DMS53 (cell line): ENCODE measurements at regions not wholly inside any gene's neighbourhood (a gene's known extent, or its start where the extent isn't known, plus 50 kb on each side); places are given as distances from the start of the nearest gene placed in this dataset.

ENCODE experiments used
- DNase-seq: peaks from one replicate; lab custom pipeline; 2025; lab: John Stamatoyannopoulos, UW

DNA sequence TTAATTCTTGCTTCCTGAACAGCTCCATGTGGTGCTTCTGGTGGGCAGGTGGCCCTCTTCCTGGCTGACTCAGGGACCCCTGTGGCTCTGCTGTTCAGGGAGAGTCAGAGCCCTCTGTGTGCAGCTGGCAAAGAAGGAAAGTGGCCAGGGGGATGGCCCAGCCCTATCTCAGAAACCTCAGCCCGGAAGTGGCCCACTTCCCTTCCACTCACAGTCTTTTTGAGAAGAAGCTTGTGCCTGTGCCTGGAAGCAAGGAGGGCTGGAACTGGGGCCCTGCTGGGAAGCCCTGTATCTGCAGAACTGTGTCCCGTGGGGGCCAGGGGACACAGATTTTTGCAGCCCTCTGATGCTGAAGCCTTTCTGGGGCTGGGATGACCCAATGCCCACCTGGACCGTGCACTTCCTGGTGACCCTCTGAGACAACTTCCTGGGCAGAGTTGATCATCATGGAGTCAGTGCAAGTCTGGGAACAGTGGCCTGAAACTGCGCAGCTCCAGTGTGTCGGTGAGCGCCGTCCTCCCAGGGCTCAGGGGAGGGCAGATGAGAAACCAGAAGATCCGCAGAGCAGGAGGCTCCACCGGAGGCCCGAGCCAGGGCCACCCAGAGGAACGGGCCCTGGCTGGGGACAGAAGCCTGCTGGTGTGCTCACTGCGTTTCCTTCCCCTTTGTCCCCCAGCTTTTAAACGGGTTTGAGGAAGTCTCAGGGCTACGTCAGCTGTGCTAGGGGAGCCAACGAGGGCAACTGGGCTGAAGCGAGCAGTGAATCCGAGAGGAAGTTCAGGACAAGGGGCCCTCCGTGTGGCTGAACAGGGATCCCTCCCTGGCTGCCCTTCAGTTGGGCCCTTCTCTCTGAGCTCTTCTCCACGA lies 217.4 kb upstream of the RTL1 start:
- DNase-seq, result no peak

DNA sequence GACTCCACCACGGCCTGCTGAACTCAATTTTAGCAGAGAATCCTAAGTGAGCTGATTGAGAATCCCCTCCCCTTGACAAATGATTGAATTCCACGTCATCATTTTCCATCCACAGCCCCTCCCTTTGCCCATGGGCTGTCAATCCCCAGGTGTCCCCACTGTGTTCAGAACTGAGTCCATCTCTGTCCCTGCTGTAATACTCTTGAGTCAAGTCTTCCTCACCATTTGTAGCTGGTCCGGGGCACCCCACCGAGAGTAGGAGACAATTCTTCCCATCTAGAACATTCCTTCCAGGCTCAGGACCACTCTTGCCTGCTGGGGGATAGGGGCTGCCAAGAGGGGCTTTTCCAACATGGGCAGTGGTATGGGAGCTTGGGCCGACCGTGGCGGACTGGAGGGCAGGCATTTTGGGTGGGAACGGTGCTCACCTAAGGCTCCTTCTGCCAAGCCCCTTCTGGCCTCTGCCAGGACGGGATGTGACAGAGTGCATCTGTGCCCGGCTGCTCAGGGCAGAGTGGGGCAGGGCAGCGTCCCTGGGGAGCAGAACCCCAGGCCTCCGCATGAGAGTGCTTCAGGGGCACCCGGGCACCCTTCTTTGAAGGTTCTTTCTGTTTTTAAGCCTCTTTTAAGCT lies 218.1 kb upstream of the RTL1 start:
- no peak for DNase-seq

DNA sequence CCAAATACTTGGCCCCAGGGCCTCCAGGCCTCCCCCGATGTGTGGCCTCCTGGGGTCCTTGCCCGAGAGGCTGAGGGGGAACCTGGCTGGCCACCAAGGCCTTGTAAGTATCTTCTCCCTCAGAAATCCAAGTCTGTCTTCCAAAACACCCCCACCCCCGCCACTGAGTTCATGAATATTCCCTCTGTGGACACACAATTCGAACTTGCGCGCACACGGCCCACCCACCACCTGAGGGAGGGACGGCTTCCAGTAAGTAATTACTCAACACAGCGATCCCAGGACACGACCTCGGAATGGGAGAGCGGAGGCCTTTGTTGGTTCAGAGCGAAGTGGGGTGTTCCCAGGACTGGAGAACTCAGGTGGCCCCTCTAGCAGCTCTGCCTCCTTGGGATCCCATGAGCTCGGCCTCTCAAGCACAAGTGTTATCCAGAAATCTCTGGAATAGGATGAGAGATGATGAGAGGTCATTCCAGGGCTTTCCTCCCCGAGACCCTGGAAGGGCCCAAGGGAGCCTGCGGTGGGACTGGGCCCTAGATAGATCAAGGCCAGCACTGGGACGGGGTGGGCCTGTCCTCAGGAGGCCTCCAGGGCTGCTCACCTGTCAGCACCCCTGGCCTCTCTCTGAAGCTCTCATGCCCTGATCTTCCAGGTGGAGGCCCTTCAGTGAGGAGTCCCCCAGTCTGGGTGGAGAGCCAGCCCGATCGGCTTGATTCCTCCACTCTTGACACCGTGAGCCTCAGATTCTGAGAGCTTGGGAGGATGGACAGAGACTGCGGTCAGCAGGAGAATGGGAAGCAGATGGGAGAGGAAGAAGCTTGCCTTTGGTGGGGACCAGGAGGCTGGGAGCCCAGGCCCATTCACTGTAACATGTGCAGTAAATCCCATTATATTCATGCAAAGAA lies 219.0 kb upstream of the RTL1 start:
- no peak for DNase-seq

DNA sequence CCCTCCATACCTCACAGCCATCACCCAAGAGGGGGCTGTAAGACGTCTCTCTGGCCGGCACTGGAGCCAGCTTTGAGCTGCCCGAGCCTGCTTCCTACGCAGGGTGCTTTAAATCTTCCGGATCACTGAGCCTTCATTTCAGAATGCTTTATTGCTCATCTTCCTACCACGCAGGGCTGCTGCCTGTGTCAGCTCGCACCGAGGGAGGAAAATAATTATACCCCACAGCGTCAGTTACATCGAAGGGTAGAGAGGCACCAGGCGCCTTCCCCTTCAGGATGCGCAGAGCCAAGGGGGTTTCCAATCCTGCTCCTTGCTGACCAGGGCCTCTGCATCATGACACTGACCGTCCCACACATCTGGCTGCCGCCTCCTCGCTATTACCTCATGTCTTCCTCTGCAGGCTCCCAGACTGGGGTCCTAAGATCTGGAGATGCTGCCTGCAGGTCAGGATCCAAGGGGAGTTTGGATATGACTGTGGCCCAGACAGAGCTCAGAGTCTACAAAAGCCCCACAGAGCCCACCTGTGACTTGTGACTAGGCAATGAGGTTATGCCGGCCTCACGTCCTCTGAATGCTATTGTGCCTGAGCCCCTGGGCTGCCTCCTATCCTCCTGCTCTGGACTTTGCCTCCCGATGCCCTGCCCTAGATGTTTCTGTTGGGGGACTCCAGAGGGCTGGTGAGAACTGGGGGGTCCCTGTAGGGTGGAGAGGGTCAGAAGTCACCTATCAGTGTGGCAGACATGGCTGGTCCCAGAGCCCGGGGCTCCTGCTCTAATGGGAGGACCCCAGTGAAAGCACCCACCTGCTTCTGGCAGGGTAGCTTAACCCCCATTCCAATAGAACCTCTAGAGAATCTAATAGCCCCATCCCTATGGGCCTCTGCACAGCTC lies 220.3 kb upstream of the RTL1 start:
- no peak for DNase-seq

DNA sequence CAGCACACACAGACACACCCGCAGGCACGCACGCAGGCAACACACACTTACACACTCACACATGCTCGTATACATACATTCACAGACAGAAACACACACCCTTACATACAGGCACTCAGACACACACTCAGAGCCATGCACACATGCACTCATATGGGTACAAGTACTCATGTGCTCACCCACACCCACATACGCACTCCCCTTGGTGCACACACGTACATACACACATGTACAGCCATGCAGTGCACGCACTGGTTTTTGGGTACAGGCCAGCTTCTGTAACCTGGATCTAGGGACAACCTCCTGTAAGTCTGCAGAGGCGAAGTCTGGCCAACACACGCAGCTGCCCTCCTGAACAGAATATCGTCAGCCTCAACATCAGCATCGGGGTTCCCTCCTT lies 221.3 kb upstream of the RTL1 start:
- no peak for DNase-seq

DNA sequence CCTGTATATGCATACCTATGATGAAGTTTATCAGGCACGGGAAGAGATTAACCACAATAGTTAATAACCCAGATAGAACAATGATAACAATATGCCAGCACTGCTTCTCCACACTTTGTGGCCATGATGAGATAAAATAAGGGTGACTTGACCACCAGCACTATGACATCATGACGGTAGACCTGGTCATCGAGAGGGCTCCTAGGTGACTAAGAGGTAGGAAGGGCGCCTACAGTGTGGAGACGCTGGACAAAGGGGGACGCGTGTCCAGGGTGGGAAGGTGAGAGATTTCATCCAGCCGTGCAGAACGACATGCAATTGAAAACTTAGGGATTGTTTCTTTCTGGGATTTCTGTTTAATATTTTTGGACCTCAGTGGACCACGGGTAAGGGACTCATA lies 221.8 kb upstream of the RTL1 start:
- no peak for DNase-seq

DNA sequence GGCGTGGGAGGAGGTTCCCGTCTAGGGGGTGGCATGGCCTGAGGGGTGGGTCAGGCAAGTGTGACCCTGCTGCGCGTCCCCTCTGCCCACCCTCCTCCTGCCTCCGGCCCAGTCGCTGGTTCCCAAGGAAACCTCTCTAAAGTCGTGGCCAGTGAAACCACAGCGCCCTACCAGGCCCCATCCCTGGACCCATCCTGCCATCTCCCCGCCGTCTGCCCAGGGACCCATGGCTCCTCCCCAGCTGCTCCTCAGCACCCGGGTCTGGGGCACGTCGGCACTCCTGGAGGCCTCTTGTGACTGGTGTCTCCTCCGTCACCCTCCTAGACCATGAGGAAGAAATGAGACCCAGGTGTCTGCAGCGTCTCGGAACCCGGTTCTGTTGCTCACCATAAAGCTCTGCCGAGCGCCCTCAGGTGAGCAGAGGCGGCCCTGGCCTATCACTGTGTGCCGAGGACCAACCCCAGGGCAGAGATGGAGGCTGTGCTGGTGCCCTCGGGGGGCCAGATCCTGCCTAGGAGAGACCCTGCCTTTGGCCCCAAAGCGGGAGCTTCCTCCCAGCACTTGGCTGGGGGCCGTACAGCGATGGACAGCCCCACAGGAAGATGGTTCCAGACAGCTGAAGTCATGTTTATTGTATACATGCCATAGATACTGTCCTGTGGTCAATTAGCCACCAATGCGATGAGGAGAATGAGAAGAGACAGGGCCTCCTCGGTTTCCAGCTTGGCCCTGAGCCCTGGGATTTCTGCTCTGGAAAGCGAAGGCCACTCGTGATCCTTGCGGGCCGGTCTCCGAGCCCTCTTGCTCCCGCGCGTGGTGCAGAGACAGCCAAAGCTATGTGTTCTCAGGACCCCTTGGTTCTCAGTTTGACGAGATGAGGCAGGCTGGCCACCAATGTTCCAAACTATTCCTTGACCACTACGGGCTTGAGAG lies 222.5 kb upstream of the RTL1 start:
- DNase-seq, result no peak

DNA sequence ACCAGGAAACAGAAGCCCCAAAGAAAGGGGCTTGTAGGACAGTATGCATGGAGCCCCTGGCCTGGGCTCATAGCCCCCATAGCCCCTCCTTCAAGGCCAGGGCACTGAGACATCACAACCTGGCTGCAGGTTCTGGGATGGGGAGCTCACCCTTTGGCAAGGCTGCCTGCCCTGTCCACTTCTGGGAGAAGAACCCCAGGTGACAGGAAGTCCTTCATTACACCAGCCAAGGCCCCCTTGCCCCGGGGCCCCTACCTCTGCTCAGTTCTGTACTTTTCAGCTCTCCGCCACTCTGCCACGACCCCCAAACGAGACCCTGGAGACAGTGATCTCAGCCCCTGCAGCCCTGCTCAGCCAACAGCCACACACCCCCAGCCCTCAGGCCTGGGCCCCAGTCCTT lies 223.2 kb upstream of the RTL1 start:
- no peak for DNase-seq

DNA sequence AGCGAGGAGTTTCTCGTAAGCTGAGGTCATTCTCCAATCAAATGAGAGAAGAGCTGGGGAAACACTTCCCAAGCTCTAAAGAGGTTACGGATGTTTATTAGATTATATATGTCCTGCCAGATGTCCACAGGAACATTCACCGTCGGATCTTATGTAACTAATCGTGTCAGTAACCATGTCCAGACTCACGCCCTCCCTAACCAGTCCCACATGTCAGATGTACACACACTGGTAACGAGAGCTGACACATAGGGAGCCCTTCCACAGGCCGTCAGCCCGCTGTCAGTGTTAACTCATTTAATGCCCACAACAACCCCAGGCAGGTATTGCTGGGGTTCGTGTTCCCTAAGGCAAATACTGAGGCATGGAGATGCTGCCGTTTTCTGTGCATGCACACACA lies 223.7 kb upstream of the RTL1 start:
- no peak for DNase-seq

DNA sequence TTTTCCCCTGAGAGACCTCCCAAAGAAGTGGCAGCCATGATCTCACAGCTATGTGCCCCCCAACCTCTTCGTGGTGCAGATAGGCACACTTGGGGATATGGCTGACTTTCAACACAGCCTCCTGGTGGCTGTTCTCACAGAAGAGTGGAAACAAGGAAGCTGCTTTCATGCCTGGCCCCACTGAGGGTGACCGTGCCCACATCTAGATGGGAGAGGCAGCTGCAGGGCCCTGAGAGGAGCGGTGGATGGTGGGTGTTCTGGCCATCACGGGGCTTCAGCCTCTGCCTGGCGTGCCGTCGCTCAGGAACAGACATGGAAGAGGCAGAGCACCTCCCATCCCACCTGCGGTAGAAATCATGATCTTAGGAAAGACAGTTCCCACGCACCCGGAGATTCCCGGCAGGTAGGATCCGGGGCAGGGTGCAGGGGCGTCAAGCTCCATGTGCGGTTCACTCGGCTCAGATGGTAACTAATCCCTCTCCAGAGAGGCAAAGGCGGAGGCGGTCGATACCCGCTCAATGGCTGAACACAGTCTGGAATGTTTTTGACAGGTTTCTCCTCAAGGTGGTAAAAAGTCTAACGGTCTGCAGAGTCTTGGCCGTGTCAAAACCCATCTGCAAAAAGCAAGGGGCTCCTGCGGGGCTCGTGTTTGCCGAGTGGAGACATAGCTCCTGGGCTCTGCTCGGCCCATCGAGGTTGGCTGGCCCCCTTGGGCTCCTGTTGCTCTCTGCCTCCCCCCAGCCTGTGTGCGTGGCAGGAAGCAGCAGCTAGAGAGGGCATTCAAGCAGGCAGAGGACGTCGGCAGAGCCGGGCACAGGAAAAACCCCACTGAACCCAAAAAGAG lies 225.2 kb upstream of the RTL1 start:
- DNase-seq, result no peak

DNA sequence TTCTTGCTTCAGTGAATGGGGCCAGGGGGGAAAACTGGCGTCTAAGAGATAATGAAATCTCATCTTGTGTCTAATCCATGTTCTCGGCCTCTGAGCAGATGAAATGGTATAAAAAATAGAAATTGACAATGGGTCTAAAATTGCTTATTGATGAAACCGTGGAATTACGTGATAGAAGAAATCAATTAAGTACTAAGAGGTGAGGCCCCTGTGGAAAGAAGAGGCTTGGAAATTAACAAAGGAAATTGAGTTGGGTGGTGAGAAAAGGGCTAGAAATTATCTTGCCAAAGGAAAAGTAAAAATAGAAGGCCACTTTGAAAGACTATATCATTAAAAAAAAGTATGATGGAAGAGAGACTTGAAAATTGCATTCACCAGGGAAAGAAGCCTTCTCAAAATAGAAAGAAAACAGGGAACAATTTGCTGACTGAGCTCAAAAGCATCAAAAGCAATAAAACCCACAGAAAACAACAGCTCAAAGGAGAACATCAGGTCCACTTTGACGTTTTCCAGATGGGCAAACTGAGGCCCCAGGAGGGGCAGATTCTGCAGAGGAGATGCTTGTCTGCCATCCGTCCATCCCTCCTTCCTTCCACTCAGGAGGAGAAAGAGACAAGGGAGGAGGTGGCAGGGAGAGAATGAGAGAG lies 226.1 kb upstream of the RTL1 start:
- no peak for DNase-seq

DNA sequence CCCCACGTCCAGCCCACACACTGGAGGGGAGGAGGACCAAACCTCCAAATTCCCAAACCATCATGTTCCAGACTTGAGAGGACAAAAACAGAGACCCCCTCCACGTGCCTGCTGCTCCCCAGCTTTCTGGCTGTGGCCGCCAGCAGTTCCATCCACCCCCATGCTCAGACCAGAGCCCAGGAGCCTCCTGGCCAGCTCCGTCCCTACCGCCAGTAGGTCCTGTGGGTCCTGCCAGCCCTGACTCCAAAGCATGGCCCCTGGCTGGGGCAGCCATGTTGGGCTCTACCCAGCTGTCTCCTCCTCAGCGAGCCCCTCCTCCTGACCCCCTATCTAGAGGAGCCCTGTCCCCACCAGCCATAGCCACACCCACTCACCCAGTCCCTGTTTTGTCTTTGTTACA lies 227.3 kb upstream of the RTL1 start:
- no peak for DNase-seq

DNA sequence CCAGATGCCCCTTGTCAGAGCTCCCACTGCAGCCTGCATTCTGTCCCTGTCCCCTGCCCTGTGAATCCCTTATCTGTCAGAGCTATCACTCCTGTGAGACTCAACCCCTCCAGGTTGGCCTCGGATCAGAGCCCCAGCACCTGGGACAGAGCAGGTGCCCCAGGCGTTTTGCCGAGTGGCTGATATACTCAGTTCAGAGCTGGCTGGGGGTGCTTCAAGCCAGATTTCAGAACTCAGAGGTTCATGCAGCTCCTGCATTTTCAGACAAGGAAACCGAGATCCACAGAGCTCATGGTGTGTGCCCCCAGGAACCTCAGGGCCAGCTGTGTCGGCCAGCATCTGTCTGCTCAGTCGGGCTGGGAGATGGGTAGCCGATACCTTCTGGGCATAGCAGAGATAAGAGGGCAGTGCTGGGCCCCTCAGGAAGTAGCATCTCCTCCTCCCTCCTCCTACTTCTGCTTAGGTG lies 228.0 kb upstream of the RTL1 start:
- DNase-seq, result no peak

DNA sequence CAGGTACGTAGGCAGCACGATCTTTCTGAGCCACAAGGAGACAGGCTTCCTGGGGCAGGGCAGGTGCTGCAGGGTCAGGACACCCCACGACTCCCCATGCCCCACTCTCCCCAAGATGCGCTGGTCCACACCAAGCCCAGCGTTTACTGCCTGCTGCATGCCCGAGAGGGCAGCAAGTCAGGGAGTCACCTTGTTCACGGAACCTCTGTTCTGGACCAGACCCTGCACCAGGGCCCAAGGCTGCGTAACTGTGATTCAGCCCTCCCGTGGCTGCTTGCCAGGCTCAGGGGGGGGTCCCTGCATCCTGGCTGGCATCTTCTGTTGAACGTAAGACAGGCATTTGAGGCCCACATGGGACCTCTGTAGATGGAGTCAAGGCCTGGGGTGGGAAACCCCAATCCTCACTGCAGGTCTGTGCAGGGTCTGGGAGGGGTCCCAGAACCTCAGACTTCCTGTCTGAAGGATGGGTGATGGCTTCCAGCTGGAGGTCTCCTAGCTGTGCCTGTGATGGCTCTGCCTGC lies 228.6 kb upstream of the RTL1 start:
- DNase-seq, result no peak

DNA sequence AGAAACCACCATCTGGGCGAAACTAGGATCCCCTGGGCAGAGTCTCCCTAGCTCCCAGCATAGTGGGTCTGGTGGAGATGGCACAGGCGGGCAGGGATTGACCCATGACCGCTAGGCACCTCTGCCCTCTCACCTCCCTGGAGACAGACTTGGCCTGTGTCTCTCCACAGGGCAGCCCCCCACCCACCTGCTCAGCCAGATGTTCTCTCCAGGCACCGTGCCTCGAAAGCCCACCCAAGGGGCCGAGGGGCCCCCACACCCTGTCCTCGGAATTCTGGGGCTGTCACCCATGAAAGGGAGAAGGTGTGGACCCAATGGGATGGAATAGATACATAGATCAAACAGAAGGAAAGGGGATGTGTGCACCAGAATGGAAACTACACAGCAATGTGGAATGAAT lies 229.1 kb upstream of the RTL1 start:
- DNase-seq, result no peak

DNA sequence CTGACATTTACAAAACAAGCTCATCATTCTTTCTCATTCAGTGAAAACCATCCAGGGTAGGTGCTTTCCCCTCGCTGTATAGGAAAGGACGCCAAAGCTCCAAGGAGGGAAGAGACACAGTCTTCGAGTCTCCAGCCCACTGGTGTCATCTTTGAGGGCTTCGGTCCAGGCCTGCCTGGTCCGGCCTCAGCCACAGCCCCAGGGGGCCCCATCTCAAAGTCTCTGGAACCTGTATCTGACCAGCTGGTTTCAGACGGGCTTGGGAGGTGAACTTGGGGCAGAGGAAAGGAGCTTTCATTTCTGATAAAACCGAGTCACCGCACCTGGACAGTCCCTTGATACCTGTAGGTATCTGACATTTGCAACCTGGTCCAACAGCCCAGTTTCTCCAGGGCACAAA lies 229.5 kb upstream of the RTL1 start:
- DNase-seq, result no peak

DNA sequence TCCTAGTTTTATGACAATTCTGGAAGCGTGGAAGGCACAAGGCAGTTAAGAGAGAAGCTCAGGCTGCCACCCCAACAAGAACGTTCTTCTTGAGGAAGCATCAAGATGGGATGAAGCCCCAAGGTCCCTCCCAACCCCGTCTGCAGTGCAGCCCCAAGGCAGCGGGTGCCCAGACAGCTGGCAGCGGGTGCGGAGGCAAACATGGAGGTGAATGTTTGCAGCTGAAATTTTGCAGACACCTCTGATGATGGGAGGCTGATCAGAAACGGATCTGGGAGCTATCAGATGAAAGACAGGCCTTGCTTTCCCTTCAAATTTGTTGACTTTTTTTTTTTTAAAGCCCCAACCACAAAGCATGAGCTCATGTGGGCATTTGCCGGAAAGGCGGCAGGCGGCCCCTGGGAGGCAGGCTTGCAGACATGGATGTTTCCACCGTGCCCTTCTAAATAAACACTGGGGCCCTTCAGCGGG lies 230.7 kb upstream of the RTL1 start:
- no peak for DNase-seq

DNA sequence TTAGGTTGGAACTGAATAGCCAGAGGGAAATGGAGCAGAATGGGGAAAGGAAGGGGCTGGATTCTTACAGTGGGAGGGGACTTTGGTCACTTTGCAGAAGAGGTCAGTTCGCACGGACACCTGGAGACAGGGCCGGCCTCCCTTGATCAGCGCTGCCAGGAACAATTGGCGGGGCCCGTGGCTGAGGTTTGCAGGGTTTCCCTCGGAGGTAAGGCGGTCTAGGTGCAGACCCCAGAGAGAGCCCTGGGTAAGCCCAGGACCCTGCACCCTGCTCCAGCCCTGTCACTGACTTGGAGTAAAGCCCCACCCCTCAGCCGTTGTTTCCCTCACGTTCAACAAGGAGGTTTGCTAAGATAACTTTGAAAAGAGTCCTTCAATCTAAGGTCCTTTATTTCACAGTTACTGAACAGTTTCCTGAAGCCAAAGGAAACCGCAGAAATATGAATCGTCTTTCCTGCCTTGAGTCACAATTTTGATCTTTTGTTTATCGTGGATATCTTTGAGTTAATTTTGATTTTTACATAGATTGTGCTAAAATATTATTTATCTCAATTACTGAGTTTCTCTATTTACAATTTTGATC lies 231.4 kb upstream of the RTL1 start:
- no peak for DNase-seq
